ENCODE measurements at regions not wholly inside any gene's neighbourhood (a gene's known extent, or its start where the extent isn't known, plus 50 kb on each side); places are given as distances from the start of the nearest gene placed in this dataset.

DNA sequence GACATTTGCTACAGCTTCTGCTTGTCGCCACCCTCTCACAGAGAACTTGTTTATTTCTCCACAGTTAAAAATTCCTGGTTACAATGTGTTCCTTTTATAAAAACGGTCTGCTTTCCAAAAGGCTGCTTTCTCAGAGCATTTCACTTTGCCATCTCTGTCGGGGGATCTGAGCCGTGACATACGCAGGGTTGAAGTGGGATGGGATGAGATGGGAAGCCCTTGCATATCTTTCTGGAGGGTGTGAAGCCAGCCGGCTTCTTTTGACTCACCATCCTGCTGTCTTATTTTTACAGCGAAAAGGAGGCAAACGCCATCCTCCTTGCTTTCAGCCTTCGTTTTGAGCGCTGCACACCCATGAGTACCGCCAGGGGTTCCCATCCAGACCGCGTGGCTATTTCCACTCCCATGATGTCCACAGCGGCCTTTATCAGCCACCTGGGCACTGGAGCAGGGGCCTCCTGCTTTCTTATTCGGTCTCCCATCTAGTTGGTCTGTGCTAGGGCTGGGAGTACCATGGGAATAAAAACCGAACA is 99.8 kb upstream of the GATB start:
- H3K79me2 ChIP-seq (ENCODE audit: insufficient read depth, low read depth), result no peaks in the 10 kb centered on the region
- H3K4me2 ChIP-seq, result no peak overlapping the region
- no peak overlapping the region for H2AFZ ChIP-seq (ENCODE audit: low read depth)
- H3K27me3 ChIP-seq (ENCODE audit: insufficient read depth, low read depth), result no peaks in the 10 kb centered on the region
- H3K4me3 ChIP-seq (IDR thresholded peaks at IDR 0.05; ENCODE audit: insufficient read depth, low read depth, low read length), result no peak overlapping the region
- no peaks in the 10 kb centered on the region for H3K36me3 ChIP-seq (ENCODE audit: insufficient read depth)
- H3K27ac ChIP-seq, result no peak overlapping the region
- H3K9ac ChIP-seq, result no peak overlapping the region
- no peaks in the 10 kb centered on the region for H4K20me1 ChIP-seq (ENCODE audit: insufficient read depth)
- TF ChIP-seq, protein P1, sequence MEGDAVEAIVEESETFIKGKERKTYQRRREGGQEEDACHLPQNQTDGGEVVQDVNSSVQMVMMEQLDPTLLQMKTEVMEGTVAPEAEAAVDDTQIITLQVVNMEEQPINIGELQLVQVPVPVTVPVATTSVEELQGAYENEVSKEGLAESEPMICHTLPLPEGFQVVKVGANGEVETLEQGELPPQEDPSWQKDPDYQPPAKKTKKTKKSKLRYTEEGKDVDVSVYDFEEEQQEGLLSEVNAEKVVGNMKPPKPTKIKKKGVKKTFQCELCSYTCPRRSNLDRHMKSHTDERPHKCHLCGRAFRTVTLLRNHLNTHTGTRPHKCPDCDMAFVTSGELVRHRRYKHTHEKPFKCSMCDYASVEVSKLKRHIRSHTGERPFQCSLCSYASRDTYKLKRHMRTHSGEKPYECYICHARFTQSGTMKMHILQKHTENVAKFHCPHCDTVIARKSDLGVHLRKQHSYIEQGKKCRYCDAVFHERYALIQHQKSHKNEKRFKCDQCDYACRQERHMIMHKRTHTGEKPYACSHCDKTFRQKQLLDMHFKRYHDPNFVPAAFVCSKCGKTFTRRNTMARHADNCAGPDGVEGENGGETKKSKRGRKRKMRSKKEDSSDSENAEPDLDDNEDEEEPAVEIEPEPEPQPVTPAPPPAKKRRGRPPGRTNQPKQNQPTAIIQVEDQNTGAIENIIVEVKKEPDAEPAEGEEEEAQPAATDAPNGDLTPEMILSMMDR (conservative IDR thresholded peaks at IDR 0.05; ENCODE audit: low read depth, low read length), result no peak
- H3K4me1 ChIP-seq (ENCODE audit: low read depth, poor library complexity, severe bottlenecking), result no peaks in the 10 kb centered on the region

DNA sequence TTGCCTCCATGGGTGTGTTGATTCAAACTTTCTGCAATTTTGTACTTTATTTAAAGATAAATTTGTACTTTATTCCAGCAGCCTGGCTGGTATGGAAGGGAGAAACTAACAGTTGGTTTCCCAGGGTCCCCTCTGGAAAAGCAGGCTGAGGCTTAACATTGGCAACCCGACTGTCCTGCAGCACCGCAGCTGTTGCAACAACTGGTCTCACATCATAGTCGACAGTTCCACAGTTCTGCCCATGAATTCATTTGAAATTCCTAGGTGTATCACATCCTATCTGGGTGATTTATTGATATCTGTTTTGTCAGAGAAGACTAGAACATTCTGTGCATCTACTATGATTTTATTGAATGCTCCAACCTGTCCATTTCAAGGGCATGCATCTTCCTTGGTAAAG is 98.8 kb upstream of the GATB start:
- Histone ChIP-seq H3K27ac (no peak overlapping the region), H3K4me2 (no peak overlapping the region), H3K36me3 (ENCODE audit: insufficient read depth) (no peaks in the 10 kb centered on the region), H2AFZ (ENCODE audit: low read depth) (no peak overlapping the region), H4K20me1 (ENCODE audit: insufficient read depth) (no peaks in the 10 kb centered on the region), H3K27me3 (ENCODE audit: insufficient read depth, low read depth) (no peaks in the 10 kb centered on the region), H3K9ac (no peak overlapping the region), H3K4me1 (ENCODE audit: low read depth, poor library complexity, severe bottlenecking) (no peaks in the 10 kb centered on the region), H3K4me3 (IDR thresholded peaks at IDR 0.05; ENCODE audit: insufficient read depth, low read depth, low read length) (no peak overlapping the region), H3K79me2 (ENCODE audit: insufficient read depth, low read depth) (no peaks in the 10 kb centered on the region)
- TF ChIP-seq, protein P1 (conservative IDR thresholded peaks at IDR 0.05; ENCODE audit: low read depth, low read length), result no peak

GRCh38 chr4:151858356-151858755 is 97.5 kb upstream of the GATB start:
- Histone ChIP-seq H3K9ac (no peak overlapping the region), H2AFZ (ENCODE audit: low read depth) (no peak overlapping the region), H3K4me2 (no peak overlapping the region), H3K4me3 (IDR thresholded peaks at IDR 0.05; ENCODE audit: insufficient read depth, low read depth, low read length) (no peak overlapping the region), H3K79me2 (ENCODE audit: insufficient read depth, low read depth) (no peaks in the 10 kb centered on the region), H3K27ac (no peak overlapping the region), H3K27me3 (ENCODE audit: insufficient read depth, low read depth) (no peaks in the 10 kb centered on the region), H3K36me3 (ENCODE audit: insufficient read depth) (no peaks in the 10 kb centered on the region), H4K20me1 (ENCODE audit: insufficient read depth) (no peaks in the 10 kb centered on the region), H3K4me1 (ENCODE audit: low read depth, poor library complexity, severe bottlenecking) (no peaks in the 10 kb centered on the region)
- TF ChIP-seq, protein P1 (conservative IDR thresholded peaks at IDR 0.05; ENCODE audit: low read depth, low read length), result no peak

DNA sequence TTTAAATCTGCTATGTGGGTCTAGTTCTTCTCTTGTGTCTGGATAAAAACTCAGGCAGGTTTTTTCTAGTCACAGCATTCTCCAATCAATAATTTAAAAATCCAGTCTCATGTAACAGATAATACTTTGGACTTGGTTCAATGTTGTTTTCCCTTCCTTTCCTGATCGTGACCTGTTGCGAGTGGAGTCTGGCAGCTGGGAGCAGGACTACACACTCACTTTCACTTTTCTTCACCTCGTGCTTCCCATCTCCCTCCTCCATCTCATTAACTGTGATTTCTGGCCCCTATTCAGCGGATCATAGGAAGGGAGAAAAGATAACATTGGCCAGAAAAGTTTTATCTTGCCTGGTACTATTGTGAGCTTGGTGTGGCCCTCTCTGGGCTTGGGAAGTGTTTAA is 96.6 kb upstream of the GATB start:
- no peaks in the 10 kb centered on the region for H3K4me1 ChIP-seq (ENCODE audit: low read depth, poor library complexity, severe bottlenecking)
- TF ChIP-seq, protein P1 (conservative IDR thresholded peaks at IDR 0.05; ENCODE audit: low read depth, low read length), result no peak
- no peak overlapping the region for H3K4me2 ChIP-seq
- no peak overlapping the region for H3K27ac ChIP-seq
- H3K36me3 ChIP-seq (ENCODE audit: insufficient read depth), result no peaks in the 10 kb centered on the region
- H3K4me3 ChIP-seq (IDR thresholded peaks at IDR 0.05; ENCODE audit: insufficient read depth, low read depth, low read length), result no peak overlapping the region
- H3K27me3 ChIP-seq (ENCODE audit: insufficient read depth, low read depth), result no peaks in the 10 kb centered on the region
- H2AFZ ChIP-seq (ENCODE audit: low read depth), result no peak overlapping the region
- H3K9ac ChIP-seq, result no peak overlapping the region
- H3K79me2 ChIP-seq (ENCODE audit: insufficient read depth, low read depth), result no peaks in the 10 kb centered on the region
- no peaks in the 10 kb centered on the region for H4K20me1 ChIP-seq (ENCODE audit: insufficient read depth)
